HG03565 (cell line): ENCODE measurements at regions not wholly inside any gene's neighbourhood (a gene's known extent, or its start where the extent isn't known, plus 50 kb on each side); places are given as distances from the start of the nearest gene placed in this dataset.

Experiments
- ATAC-seq: cut with Tn5 transposase; IDR thresholded peaks from one replicate; pipeline ENCODE4 v1.9.1; 2021; ENCODE audit warnings: mild to moderate bottlenecking, moderate library complexity; ENCODE audit not compliant: unreplicated experiment

GRCh38 chr5:97914483-97914882 is 731.4 kb upstream of the RIOK2 start:
- no peak for ATAC-seq

GRCh38 chr5:97915106-97915505 is 732.1 kb upstream of the RIOK2 start:
- no peak for ATAC-seq

GRCh38 chr5:97918057-97918456 is 735.0 kb upstream of the RIOK2 start:
- no peak for ATAC-seq

GRCh38 chr5:97918620-97919019 is 735.6 kb upstream of the RIOK2 start:
- no peak for ATAC-seq

- no peak for ATAC-seq
These were observed 736.7 kb upstream of the RIOK2 start for GRCh38 chr5:97919719-97920118.

- ATAC-seq, result no peak
These were observed 739.7 kb upstream of the RIOK2 start for GRCh38 chr5:97922776-97923175.

- no peak for ATAC-seq
These were observed 740.4 kb upstream of the RIOK2 start for GRCh38 chr5:97923496-97923895.

- no peak for ATAC-seq
These were observed 741.0 kb upstream of the RIOK2 start for GRCh38 chr5:97923997-97924396.

- ATAC-seq, result no peak
These were observed 746.3 kb upstream of the RIOK2 start for GRCh38 chr5:97929383-97929782.

GRCh38 chr5:97931829-97932228 is 748.8 kb upstream of the RIOK2 start:
- ATAC-seq, result no peak

GRCh38 chr5:97936231-97936630 is 753.2 kb upstream of the RIOK2 start:
- no peak for ATAC-seq

GRCh38 chr5:97937846-97938245 is 754.8 kb upstream of the RIOK2 start:
- ATAC-seq, result no peak

GRCh38 chr5:97943036-97943435 is 760.0 kb upstream of the RIOK2 start:
- ATAC-seq, result no peak

- ATAC-seq, result no peak
These were observed 768.1 kb upstream of the RIOK2 start for GRCh38 chr5:97951139-97951538.

- ATAC-seq, result no peak
These were observed 772.4 kb upstream of the RIOK2 start for GRCh38 chr5:97955450-97955849.

- no peak for ATAC-seq
These were observed 784.2 kb upstream of the RIOK2 start for GRCh38 chr5:97967292-97967691.

GRCh38 chr5:97968346-97968745 is 785.3 kb upstream of the RIOK2 start:
- ATAC-seq, result no peak

- no peak for ATAC-seq
These were observed 793.7 kb upstream of the RGMB start for GRCh38 chr5:97979740-97980139.

- no peak for ATAC-seq
These were observed 793.2 kb upstream of the RGMB start for GRCh38 chr5:97980291-97980690.

GRCh38 chr5:97986069-97986468 is 787.4 kb upstream of the RGMB start:
- no peak for ATAC-seq

- ATAC-seq, result no peak
These were observed 782.2 kb upstream of the RGMB start for GRCh38 chr5:97991236-97991635.

GRCh38 chr5:97998941-97999340 is 774.5 kb upstream of the RGMB start:
- no peak for ATAC-seq

GRCh38 chr5:98004463-98004862 is 769.0 kb upstream of the RGMB start:
- no peak for ATAC-seq

- ATAC-seq, result no peak
These were observed 756.7 kb upstream of the RGMB start for GRCh38 chr5:98016771-98017170.
